IPS DF 4.7 (cell line): ENCODE measurements at regions not wholly inside any gene's neighbourhood (a gene's known extent, or its start where the extent isn't known, plus 50 kb on each side); places are given as distances from the start of the nearest gene placed in this dataset.

Experiments used
- DNase-seq: peaks from one replicate; pipeline ENCODE4 v3.0.0-alpha.2; 2013; ENCODE audit warnings: low spot score; ENCODE audit errors: extremely low read depth

DNA sequence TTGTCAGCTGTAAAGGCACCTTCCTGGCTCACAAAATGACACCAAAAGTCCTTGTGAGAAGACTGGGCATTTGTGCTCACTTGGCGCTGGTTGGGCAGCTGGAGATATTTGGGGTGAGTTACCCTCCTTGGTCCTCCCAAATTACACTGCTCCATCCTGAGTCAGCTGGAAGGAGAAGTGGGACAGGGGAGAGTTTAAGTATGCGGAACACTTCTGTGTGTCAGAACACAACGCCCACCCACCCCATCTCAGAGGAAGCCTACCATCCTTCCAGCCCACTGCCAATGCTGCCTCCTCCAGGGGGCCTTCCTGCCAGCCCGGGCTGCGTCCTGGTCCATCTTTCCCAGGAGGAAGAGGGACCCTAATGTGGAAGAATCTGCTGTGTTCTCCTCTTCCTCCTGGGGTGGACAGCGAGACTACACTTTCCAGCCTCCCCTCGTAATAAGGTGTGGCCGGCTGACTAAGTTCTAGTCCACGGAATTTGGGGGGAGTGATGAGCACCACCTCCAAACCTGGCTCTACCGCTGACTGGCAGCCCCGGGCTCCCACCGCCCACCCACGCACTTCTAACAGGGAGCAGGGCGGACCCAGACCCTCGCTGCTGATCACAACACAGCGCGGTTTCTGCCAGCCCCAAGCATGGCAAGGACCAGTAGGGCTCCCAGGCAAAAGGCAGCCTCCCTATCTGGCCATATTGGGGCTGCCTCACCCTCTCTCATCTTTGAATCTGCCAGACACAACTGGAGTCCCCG is 265.0 kb downstream of the XXYLT1 start:
- no peak for DNase-seq

GRCh38 chr3:195007151-195007550 is 263.8 kb downstream of the XXYLT1 start:
- no peak for DNase-seq

DNA sequence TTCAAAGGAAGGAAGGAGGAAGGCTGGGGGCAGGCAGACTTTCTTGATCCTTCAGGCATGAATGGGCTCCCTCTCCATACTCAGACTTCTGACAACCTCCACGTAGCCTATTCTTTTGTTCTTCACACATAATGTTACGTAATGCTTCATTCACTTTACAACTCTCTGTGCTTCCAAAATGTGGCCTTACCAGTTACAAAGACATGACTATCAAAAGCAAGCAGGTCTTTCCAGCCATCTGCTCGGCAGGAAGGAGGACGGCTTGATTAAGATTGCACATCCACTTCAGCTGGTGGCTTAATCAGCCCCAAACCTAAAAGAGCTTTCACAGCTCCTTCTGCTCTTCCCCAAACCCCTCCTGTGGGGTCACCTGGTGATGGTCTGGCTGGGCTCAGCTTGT is 263.2 kb downstream of the XXYLT1 start:
- DNase-seq: no peak

GRCh38 chr3:195008816-195009215 is 262.1 kb downstream of the XXYLT1 start:
- DNase-seq: no peak

GRCh38 chr3:195009616-195010015 is 261.3 kb downstream of the XXYLT1 start:
- DNase-seq: no peak

DNA sequence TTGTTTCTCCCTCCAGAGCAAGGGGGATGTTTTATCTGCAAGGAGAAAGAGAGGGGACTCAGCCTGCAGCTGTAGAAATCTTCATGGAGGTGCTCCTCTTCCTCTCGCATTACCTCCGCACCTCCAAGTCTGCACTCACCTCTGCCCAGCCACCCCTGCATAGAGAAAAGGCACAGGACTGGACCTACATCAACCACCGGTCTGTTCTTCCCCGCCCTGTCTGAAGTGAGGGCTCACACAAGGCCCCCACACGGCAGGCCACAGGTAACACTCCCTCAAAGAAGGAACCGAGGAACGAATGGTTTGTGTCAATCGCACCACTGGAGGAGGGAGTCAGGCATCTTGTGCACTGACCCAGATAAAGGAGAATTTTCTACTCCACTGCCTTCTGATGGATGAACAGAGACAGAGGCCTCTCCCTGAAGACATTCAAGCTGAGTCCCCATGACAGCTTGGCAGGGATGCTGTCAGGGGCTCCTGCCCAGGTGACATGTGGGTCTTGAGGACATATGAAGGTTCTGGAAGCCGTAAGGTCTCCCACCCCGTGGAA is 260.3 kb downstream of the XXYLT1 start:
- DNase-seq: no peak

- DNase-seq: no peak
These were observed 259.6 kb downstream of the XXYLT1 start for GRCh38 chr3:195011231-195011834.

- no peak for DNase-seq
These were observed 258.9 kb downstream of the XXYLT1 start for GRCh38 chr3:195012100-195012499.

- no peak for DNase-seq
These were observed 258.4 kb downstream of the XXYLT1 start for GRCh38 chr3:195012571-195012970.

DNA sequence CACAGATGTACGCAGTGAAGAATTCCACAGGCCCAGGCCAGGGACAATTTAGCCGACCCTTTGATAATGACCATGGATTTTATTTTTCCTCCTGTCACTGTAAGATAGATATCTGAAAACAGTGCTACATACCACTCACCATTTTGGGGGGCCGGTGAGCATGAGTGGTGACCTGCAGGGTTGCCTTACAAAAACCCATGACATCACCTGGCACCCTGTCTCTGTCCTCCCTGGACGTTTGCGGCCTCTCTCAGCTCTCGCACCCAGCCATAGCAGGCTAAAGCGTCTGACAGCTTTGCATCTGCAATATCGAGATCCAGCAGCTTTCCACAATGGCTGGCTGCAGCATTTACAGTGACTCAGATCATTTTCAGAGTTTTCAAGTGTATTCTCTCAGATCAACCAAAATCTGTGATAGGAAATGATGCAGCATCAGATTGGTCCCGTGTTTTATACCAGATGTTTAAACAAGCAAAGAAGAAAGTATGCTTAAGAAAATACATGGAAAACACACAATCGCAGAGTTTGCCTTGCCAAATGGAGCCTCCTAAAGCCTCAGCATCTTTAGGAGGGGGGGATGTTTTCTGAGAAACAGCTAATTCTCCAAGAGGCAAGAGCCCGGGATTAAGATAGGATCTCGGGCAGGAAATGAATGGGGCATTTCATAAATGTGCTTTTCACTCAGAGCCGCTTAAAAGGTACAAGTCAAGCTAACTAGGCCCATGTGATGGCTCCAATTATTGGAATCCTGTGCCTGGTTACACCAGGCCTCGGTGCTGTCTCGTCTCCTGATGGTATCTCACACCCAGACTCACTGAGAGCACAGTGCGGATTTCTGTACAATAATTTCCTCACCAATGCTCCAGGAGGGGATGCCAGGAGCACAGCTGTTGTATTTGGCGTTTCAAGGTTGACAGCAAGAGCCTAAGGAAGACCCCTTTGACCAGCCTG is 257.3 kb downstream of the XXYLT1 start:
- no peak for DNase-seq

DNA sequence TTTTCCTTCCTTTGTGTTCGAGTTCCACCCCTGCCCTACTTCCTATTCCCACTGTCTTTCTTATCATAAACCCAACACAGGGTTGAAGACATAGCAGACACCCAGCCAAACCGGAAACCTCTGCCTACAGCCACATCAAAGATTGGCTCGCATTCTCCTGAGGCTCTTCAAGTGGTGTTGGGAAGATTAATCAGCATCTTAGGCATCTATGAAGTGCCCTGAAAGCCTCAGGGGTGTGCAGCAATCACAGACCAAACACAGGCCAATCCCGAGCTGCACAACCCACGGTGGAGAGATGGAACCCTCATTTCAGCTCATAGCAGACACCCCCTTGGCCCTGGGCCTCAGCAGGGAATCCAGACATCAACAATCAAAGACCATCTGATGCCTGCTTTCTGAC is 255.9 kb downstream of the XXYLT1 start:
- DNase-seq: no peak

GRCh38 chr3:195017151-195017550 is 253.8 kb downstream of the XXYLT1 start:
- DNase-seq: no peak
